Stomach smooth muscle (tissue), 2 donors: ENCODE measurements at regions not wholly inside any gene's neighbourhood (a gene's known extent, or its start where the extent isn't known, plus 50 kb on each side); places are given as distances from the start of the nearest gene placed in this dataset.
"Not testable (repeated sequence)": the region's sequence is repeated elsewhere in the genome, so short reads cannot be mapped to it uniquely, and the experiment has no call there.

ENCODE experiments used
- H3K27ac ChIP-seq: one replicate; pipeline ENCODE4 v1.7.0; 2013; ENCODE audit warnings: mild to moderate bottlenecking, low read length, inconsistent platforms
- H3K27me3 ChIP-seq, 2 donors: one replicate each; pipeline ENCODE4 v1.7.0; 2013; ENCODE audit warnings: low read length in 2 of 2; ENCODE audit not compliant: insufficient read depth in 2 of 2, control insufficient read depth in 1 of 2
- H3K36me3 ChIP-seq, 2 donors: one replicate each; pipeline ENCODE4 v1.7.0; 2013; ENCODE audit warnings: low read length in 2 of 2; ENCODE audit not compliant: control insufficient read depth in 2 of 2, insufficient read depth in 2 of 2
- H3K4me1 ChIP-seq: one replicate; pipeline ENCODE4 v1.7.0; 2013; ENCODE audit warnings: low read length; ENCODE audit not compliant: control insufficient read depth, insufficient read depth
- H3K4me3 ChIP-seq, 2 donors: one replicate each; pipeline ENCODE4 v1.7.0; 2013; ENCODE audit warnings: low read length in 2 of 2
- H3K9ac ChIP-seq, 2 donors: one replicate each; pipeline ENCODE4 v1.7.0; 2013; ENCODE audit warnings: low read length in 2 of 2, mild to moderate bottlenecking in 1 of 2
- H3K9me3 ChIP-seq, 2 donors: one replicate each; pipeline ENCODE4 v1.7.0; 2013; ENCODE audit warnings: low read length in 2 of 2; ENCODE audit not compliant: control insufficient read depth in 2 of 2
- donor health status: healthy.
- donor health status: Pancreatic carcinoma.

DNA sequence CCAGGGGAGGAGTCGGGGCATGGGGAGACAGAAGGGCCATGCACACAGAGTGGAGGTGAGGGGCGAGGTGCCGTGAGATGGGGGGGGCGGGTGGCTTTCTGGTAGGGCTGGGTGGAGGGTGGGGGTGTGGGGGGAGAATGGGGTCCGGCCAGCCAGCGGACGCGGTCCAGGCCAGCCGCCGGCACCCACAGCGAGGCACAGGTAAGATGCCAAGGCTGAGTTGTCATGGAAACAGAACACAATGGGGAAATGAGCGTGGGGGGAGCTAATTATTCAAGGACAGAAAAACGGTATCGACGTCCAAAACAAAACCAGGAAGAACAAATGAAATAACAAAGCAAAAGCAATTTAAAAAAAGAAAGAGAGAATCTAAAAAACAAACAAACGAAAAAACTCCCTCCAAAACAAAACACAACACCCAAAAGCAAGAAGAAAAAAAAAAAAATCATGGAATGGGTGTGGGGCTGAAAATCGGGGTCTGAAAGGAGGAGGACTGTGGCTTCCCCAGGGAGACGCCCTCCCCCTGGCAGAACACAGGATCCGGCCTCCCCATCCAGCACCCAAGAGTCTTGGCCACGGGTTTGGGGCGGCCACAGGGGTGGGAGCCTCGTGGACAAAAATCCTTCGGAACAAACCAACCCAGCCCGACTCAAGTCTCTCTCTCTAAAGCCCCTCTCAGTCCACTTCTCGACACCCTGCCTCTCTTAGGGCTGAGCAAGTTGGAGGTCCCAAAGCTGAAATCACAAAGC is 92.5 kb downstream of the PTPRS start:
- H3K36me3 ChIP-seq = peaks cover 11 to 20% of the 10 kb centered on the region in 2 donors
- no peak overlapping the region for H3K4me3 ChIP-seq
- H3K27ac ChIP-seq = no peak overlapping the region
- no peaks in the 10 kb centered on the region for H3K27me3 ChIP-seq
- no peak overlapping the region for H3K9ac ChIP-seq
- no peaks in the 10 kb centered on the region for H3K4me1 ChIP-seq
- no peaks in the 10 kb centered on the region for H3K9me3 ChIP-seq

DNA sequence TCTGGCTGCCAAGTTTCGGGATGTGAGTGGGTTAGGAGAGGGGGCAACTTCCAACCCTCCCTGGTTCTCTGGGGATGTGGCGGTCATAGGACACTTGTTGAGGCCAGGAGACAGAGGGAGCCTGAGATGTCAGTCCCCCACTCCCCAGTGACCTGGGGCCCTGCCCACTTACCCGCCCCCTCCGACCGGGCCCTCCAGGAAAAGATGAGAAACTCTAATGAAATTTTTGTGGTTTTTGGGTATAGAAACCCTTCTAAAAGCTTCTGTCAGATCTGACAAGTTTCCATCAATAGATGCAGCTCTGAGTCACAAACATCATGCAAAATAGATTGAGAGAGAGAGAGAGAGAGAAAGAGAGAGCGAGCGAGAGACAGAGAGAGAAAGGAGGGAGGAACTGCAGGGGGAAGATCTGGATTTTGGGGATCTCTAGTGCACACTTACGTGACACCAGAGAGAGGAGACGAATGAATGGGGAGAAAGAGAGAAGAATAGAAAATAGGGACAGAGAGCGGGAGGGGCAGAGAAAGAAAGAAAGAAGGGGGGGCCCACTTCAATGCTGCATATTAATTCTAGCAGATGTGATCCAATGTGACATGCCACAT is 94.0 kb downstream of the PTPRS start:
- H3K27ac ChIP-seq = no peak overlapping the region
- H3K4me1 ChIP-seq = no peaks in the 10 kb centered on the region
- H3K36me3 ChIP-seq = peaks cover 11 to 20% of the 10 kb centered on the region in 2 donors
- H3K27me3 ChIP-seq = no peaks in the 10 kb centered on the region
- no peak overlapping the region for H3K9ac ChIP-seq
- no peaks in the 10 kb centered on the region for H3K9me3 ChIP-seq
- no peak overlapping the region for H3K4me3 ChIP-seq

DNA sequence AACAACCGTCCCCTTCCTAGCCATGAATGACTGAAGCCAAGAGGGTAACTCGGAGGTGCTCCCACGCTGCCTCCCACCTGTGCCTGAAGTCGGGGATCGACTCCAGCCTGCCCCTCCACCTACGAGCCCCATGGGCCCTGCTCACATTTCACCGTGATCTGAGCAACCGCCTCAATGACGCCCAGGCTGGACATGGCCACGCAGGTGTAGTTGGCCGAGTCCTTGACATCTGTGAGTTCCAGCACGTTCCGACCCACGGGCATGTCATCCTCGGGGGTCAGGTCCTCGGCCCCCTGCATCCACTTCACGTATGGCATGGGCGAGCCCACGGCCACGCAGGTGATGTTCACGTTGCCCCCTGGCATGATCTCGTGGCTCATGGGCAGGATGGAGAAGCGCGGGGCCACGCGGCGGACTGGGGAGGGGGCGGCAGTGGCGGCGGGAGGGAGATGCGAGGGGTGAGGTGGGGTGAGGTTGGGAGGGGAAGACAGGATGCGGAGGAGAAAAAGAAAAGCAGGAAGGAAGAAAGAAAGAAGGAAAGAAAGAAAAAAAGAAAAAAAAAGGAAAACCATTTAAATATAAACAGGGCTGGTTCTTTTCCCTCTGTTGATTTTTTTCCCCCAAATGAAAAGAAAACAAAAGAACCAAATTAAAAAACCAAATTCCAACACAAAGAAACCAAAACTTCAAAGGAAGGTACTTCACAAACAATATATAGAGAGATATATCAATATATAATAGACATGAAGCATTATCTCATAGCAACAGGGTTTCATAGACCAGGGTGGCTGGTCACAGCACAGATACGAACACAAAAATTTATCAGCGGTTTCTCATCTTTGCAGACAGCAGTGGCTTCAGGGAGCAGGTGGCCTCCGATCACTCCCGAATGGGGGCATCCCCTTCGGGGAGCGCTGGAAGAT is 94.7 kb downstream of the PTPRS start:
- Histone ChIP-seq H3K9ac (no peak overlapping the region), H3K4me1 (no peaks in the 10 kb centered on the region), H3K27me3 (no peaks in the 10 kb centered on the region), H3K36me3 (peaks cover 13 to 20% of the 10 kb centered on the region in 2 donors), H3K4me3 (no peak overlapping the region), H3K27ac (no peak overlapping the region), H3K9me3 (no peaks in the 10 kb centered on the region)

DNA sequence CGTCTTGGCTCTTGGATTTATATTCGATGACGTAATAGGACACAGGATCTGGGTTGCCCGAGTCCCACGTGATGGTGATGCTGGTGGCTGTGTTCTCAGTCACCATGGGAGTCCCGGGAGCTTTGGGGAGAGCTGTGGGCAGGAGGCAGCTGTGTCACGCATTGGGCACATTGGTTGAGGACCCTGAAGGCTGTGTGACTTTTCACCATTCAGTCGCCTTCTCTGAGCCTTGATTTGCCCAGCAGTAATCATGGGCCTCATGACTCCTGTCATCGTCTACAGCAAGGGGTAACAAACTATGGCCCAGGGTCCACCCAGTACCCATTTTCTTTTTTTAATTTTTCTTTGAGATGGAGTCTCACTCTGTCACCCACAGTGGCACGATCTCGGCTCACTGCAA is 96.3 kb downstream of the PTPRS start:
- Histone ChIP-seq H3K4me1 (no peaks in the 10 kb centered on the region), H3K9me3 (no peaks in the 10 kb centered on the region), H3K27me3 (no peaks in the 10 kb centered on the region), H3K27ac (no peak overlapping the region), H3K9ac (no peak overlapping the region), H3K36me3 (peaks cover 14 to 17% of the 10 kb centered on the region in 2 donors), H3K4me3 (no peak overlapping the region)

DNA sequence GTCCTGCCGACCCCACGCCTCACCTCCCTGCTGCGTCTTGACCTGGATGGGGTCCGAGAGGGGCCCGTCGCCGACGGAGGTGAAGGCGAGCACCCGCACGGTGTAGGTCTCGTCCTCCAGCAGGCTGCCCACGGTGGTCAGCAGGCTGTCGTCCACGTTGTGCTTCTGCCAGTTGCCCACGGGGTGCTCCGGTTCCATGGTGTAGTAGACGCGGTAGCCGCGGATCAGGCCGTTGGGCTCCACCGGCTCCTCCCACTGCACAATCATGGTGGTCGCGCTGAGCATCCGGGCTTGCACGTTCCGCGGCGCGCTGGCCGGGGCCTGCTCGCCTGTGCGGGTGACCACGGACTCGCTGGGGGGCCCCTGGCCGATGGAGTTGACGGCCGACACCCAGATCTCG is 96.7 kb downstream of the PTPRS start:
- no peak overlapping the region for H3K27ac ChIP-seq
- H3K4me3 ChIP-seq = no peak overlapping the region
- H3K27me3 ChIP-seq = no peaks in the 10 kb centered on the region
- no peak overlapping the region for H3K9ac ChIP-seq
- H3K36me3 ChIP-seq = peaks cover 14 to 20% of the 10 kb centered on the region in 2 donors
- H3K9me3 ChIP-seq = no peaks in the 10 kb centered on the region
- no peaks in the 10 kb centered on the region for H3K4me1 ChIP-seq

DNA sequence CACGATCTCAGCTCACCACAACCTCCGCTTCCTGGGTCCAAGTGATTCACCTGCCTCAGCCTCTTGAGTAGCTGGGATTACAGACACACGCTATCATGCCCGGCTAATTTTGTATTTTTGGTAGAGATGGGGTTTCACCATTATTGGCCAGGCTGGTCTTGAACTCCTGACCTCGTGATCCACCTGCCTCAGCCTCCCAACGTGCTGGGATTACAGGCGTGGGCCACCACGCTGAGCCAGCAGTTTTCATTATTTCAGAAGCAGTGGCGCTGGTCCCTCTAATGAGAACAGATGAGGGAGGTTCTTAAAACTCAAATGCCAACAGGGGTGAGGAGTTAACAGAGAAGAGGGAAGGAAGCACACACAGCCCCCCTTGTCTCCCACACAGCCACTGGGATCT is 98.7 kb downstream of the PTPRS start:
- H3K4me3 ChIP-seq, H3K9ac ChIP-seq, H3K27ac ChIP-seq, H3K4me1 ChIP-seq, H3K27me3 ChIP-seq, H3K9me3 ChIP-seq: not testable (repeated sequence)
- peaks cover 20 to 24% of the 10 kb centered on the region in 2 donors for H3K36me3 ChIP-seq

DNA sequence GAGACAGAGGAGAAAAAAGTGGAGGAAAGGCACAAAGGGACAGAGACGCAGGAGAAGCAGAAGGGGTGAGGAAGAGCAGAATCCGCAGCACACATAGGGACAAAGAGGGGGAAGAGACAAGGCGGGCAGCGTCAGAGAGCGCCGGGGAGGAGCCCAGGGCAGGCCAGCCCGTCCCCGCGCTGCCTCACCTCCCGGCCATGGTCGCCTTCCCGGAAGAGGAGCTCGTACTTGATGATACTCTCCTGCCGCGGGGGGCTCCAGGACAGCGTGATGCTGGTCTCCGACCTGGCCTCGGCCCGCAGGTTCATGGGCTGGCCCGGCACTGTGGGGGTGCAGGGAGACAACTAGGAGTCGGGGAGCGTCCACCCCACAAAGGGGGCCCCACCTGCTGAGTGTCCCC is 100.6 kb downstream of the PTPRS start:
- Histone ChIP-seq H3K9me3 (no peaks in the 10 kb centered on the region), H3K9ac (no peak overlapping the region), H3K27ac (no peak overlapping the region), H3K4me3 (no peak overlapping the region), H3K36me3 (peaks cover 17 to 23% of the 10 kb centered on the region in 2 donors), H3K27me3 (no peaks in the 10 kb centered on the region), H3K4me1 (no peaks in the 10 kb centered on the region)

DNA sequence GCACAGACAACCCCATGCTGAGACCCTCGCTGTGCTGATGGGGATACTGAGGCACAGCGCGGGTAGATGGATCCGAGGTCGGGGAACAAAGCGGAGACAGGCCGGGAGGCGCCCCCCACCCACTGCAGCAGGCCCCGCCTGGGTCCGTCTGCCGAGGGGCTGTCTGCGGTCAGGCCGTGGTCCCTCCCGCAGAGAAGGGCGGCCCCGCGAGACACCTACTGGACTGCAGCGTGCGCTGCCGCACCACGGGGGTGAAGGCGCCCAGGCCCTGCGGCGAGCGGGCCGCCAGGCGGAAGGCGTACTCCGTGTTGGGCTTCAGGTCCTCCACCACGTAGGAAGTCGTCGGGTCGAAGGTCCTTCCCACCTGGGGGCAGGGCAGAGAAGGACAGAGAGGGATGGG is 101.9 kb downstream of the PTPRS start:
- H3K27ac ChIP-seq = no peak overlapping the region
- H3K27me3 ChIP-seq = no peaks in the 10 kb centered on the region
- H3K4me3 ChIP-seq = no peak overlapping the region
- H3K4me1 ChIP-seq = no peaks in the 10 kb centered on the region
- peaks cover 13 to 23% of the 10 kb centered on the region in 2 donors for H3K36me3 ChIP-seq
- no peaks in the 10 kb centered on the region for H3K9me3 ChIP-seq
- H3K9ac ChIP-seq = no peak overlapping the region

DNA sequence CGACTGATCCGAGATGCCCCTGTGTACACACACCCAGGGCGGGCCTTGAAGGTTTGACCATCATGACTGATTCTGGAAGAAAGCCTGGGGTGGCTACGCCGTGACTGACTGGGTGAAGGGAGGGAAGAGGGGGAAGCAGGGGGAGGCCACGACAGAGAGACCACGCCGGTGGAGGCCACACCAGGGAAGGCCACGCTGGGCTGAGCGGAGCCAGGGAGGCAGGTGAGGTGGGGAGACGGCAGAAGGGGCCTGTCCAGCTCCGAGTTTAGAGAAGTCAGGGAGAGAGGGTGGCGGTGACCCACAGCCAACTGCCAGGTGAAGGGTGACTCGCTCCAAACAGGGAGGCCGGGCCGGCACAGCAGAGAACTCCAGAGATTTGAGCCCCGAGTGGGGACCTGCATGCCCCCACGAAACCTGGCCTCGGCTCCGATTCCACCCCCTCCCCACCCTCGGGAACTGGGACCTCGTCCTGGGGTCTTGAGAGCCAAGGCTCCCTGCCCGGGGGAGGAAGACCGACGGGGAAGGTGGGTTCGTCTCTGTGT is 102.6 kb downstream of the PTPRS start:
- Histone ChIP-seq H3K27ac (no peak overlapping the region), H3K4me3 (no peak overlapping the region), H3K27me3 (no peaks in the 10 kb centered on the region), H3K4me1 (no peaks in the 10 kb centered on the region), H3K9ac (no peak overlapping the region), H3K9me3 (no peaks in the 10 kb centered on the region), H3K36me3 (peaks cover 12 to 23% of the 10 kb centered on the region in 2 donors)

DNA sequence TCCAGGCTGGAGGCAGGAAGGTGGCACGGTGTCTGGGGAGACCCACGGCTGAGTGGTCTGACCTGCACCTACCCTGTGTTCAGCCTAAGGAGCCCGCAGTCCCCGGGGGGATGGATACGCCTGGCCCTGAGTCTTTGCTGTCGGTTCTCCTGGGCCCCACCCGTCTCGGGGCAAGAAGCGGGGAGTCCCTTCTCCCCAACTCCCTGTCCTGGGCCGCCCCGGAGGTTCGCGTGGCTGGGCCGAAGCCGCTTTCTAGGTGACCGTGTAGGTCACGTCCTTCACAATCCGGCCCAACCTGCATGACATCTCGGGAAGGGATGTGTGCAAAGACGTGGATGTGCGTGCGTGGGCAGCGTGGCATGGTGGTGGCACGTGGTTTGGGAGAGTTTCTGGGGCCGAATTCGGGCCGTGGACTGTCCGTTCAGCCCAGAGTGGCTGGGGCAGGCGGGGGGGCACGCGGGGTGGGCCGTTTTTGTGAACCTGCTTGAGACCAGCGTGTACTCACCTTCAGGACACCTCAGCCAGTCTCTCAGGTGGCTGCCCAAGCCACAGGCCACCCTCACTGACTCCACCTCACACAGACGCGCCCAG is 103.3 kb downstream of the PTPRS start:
- no peaks in the 10 kb centered on the region for H3K27me3 ChIP-seq

More for the DNA sequence above, 103.3 kb downstream of the PTPRS start:
- Histone ChIP-seq H3K27ac (no peak overlapping the region), H3K36me3 (peaks cover 12 to 23% of the 10 kb centered on the region in 2 donors), H3K9ac (no peak overlapping the region), H3K4me3 (no peak overlapping the region), H3K4me1 (no peaks in the 10 kb centered on the region), H3K9me3 (no peaks in the 10 kb centered on the region)
